ENCODE measurements at regions not wholly inside any gene's neighbourhood (a gene's known extent, or its start where the extent isn't known, plus 50 kb on each side); places are given as distances from the start of the nearest gene placed in this dataset.

DNA sequence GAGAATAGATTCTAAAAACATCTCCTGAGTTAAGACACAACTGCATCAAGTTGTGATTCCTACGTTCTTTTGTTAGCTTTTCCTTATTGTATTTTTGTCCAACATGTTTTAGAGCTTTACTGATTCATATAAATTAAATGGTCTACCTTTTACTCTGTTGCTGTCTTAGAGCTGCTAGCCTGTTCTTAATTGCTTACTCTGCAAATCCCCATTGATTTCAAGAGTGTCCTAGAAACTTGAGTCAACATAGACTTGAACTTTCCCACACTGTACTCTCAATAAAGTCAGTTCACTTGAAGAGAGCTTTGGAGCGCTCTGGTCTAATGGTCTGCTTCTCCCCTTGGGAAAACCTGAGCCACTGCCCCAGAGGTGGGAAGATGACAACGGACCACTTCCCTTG lies 343.9 kb downstream of the CCER1 start:
- no peak for TF ChIP-seq EZH2 (IDR thresholded peaks at IDR 0.05; ENCODE audit: borderline replicate concordance, low read depth, low read length, severe bottlenecking)
- TF ChIP-seq, protein P1, sequence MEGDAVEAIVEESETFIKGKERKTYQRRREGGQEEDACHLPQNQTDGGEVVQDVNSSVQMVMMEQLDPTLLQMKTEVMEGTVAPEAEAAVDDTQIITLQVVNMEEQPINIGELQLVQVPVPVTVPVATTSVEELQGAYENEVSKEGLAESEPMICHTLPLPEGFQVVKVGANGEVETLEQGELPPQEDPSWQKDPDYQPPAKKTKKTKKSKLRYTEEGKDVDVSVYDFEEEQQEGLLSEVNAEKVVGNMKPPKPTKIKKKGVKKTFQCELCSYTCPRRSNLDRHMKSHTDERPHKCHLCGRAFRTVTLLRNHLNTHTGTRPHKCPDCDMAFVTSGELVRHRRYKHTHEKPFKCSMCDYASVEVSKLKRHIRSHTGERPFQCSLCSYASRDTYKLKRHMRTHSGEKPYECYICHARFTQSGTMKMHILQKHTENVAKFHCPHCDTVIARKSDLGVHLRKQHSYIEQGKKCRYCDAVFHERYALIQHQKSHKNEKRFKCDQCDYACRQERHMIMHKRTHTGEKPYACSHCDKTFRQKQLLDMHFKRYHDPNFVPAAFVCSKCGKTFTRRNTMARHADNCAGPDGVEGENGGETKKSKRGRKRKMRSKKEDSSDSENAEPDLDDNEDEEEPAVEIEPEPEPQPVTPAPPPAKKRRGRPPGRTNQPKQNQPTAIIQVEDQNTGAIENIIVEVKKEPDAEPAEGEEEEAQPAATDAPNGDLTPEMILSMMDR (IDR thresholded peaks at IDR 0.05; ENCODE audit: borderline replicate concordance, extremely low read depth, low read length, poor library complexity, severe bottlenecking), result no peak
